ENCODE measurements at regions not wholly inside any gene's neighbourhood (a gene's known extent, or its start where the extent isn't known, plus 50 kb on each side); places are given as distances from the start of the nearest gene placed in this dataset.

- no peak overlapping the region for H3K4ac ChIP-seq (ENCODE audit: low read depth, low read length)
- H3K56ac ChIP-seq (ENCODE audit: insufficient read length, low read depth, low read length) = no peak overlapping the region
- H3K27ac ChIP-seq (ENCODE audit: insufficient read length, low read depth, low read length) = no peak overlapping the region
- WGBS (ENCODE audit: extremely low coverage, insufficient read length, low lambda C conversion rate) = no CpG with 5 or more reads among the region's 3 CpGs
- no peak overlapping the region for H4K5ac ChIP-seq (ENCODE audit: insufficient read length, low read depth, low read length)
- TF ChIP-seq CTCF (conservative IDR thresholded peaks at IDR 0.05) = no peak
- H2AK5ac ChIP-seq (ENCODE audit: insufficient read length, low read length) = no peak overlapping the region
- no peak overlapping the region for H2BK120ac ChIP-seq (ENCODE audit: low read depth, low read length, poor library complexity, severe bottlenecking)
- H2BK20ac ChIP-seq (ENCODE audit: low read depth, low read length, poor library complexity, severe bottlenecking) = no peak overlapping the region
- H3K27me3 ChIP-seq (ENCODE audit: insufficient read depth, low read length) = no peaks in the 10 kb centered on the region
- H3K4me1 ChIP-seq (ENCODE audit: insufficient read depth, low read length) = no peaks in the 10 kb centered on the region
- H3K27me3 Mint-ChIP-seq (ENCODE audit: low read depth) = no peaks in the 10 kb centered on the region; the same call in 1 of the 2 replicates
- no peak overlapping the region for H2BK5ac ChIP-seq (ENCODE audit: insufficient read length, low read length)
- no peak overlapping the region for H3T11ph ChIP-seq (ENCODE audit: low read length)
- H3K9ac ChIP-seq (ENCODE audit: extremely low read depth, insufficient read length, low read length) = no peak overlapping the region
- H3K14ac ChIP-seq (ENCODE audit: insufficient read depth, low read length) = no peak overlapping the region
- H3K27ac Mint-ChIP-seq = no peak overlapping the region
- no peak for DNase-seq
- H4K91ac ChIP-seq (ENCODE audit: insufficient read length, low read depth, low read length) = no peak overlapping the region
- H3K23me2 ChIP-seq (ENCODE audit: insufficient read length, low read depth, low read length, poor library complexity, severe bottlenecking) = no peaks in the 10 kb centered on the region
- no peak overlapping the region for H3K18ac ChIP-seq (ENCODE audit: insufficient read length, low read depth, low read length)
- no peaks in the 10 kb centered on the region for H3K79me1 ChIP-seq (ENCODE audit: insufficient read depth, low read depth, low read length, poor library complexity, severe bottlenecking)
- H4K8ac ChIP-seq (replicated peaks; ENCODE audit: insufficient read length, low read depth, low read length) = no peak overlapping the region
- peaks cover 96 to 97% of the 10 kb centered on the region in 2 experiments for H3K9me3 Mint-ChIP-seq
- no peak overlapping the region for H3K4me3 Mint-ChIP-seq
- no peaks in the 10 kb centered on the region for H4K20me1 ChIP-seq (ENCODE audit: control insufficient read depth, insufficient read depth, insufficient read length)
- peaks cover 0 to 28% (median 15%) of the 10 kb centered on the region in 3 experiments; a peak in 6 of 7 replicates for H3K36me3 Mint-ChIP-seq (ENCODE audit: insufficient read depth in 1 of 3, low read depth in 3 of 3)
- peaks cover 81% of the 10 kb centered on the region for H3K9me3 ChIP-seq (ENCODE audit: control insufficient read depth, low read depth, low read length)
- no peak overlapping the region for H2BK15ac ChIP-seq (ENCODE audit: low read depth, low read length)
- H2AFZ ChIP-seq (ENCODE audit: low read length) = no peak overlapping the region
- H3K79me2 ChIP-seq (ENCODE audit: insufficient read depth, low read length) = no peaks in the 10 kb centered on the region
- H3K4me1 Mint-ChIP-seq = no peaks in the 10 kb centered on the region
- no peak overlapping the region for H2BK12ac ChIP-seq (ENCODE audit: insufficient read length, low read depth, low read length)
- H3K23ac ChIP-seq (ENCODE audit: insufficient read length, low read depth, low read length) = no peak overlapping the region
- H3K4me2 ChIP-seq (ENCODE audit: insufficient read depth, insufficient read length, low read length) = no peak overlapping the region
Measured at GRCh38 chr16:35724551-35724950, 2265.1 kb downstream of the TP53TG3F start.

Measured in H9 (cell line).